ENCODE measurements at regions not wholly inside any gene's neighbourhood (a gene's known extent, or its start where the extent isn't known, plus 50 kb on each side); places are given as distances from the start of the nearest gene placed in this dataset.
"Not testable (repeated sequence)": the region's sequence is repeated elsewhere in the genome, so short reads cannot be mapped to it uniquely, and the experiment has no call there.

DNA sequence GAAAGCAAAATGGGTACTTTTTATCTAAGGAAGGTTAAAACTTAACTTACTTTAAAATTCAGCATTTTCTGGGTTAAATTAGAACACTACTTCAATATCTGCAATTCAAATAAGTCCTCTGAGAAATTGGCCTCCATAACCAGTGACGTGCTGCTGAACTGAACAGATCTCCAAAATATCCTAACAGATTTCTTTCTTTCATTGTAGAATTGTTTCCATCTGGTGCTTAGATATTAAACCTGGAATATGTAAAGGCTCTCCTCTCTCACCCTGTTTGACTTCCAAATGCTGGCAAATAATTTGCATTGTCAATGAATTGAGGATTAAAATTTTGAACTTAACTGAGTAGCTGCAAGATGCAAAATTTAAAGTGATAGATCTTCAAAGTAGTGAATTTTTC is 316.9 kb upstream of the CXADR start:
- TF ChIP-seq, protein P1, sequence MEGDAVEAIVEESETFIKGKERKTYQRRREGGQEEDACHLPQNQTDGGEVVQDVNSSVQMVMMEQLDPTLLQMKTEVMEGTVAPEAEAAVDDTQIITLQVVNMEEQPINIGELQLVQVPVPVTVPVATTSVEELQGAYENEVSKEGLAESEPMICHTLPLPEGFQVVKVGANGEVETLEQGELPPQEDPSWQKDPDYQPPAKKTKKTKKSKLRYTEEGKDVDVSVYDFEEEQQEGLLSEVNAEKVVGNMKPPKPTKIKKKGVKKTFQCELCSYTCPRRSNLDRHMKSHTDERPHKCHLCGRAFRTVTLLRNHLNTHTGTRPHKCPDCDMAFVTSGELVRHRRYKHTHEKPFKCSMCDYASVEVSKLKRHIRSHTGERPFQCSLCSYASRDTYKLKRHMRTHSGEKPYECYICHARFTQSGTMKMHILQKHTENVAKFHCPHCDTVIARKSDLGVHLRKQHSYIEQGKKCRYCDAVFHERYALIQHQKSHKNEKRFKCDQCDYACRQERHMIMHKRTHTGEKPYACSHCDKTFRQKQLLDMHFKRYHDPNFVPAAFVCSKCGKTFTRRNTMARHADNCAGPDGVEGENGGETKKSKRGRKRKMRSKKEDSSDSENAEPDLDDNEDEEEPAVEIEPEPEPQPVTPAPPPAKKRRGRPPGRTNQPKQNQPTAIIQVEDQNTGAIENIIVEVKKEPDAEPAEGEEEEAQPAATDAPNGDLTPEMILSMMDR (IDR thresholded peaks at IDR 0.05; ENCODE audit: low read depth, low read length), result no peak
- no peak for DNase-seq (ENCODE audit: low read depth in 1 of 2, low spot score in 1 of 2)
- no peak overlapping the region for H3K4me3 ChIP-seq

DNA sequence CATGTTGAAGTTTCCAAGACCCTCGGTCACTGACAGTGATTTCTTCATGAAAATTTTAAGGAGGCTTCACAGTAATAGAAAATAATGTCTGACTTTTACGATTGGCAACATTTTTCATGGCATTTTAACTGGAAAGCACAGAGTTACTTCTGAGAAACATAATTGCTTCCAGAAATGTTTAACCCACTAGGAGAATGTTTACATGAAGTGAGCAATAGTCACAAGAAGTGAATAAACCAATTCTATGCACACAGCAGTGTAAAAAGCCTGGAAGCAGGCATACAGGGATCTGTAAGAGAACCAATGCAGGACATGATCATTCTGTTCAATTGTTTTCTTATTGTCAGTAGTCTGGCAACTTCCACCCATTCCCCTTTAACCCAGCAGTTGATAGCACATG is 316.2 kb upstream of the CXADR start:
- no peak overlapping the region for H3K27ac ChIP-seq
- no peak for DNase-seq (ENCODE audit: low read depth in 1 of 2, low spot score in 1 of 2)
- no peaks in the 10 kb centered on the region for H3K9me3 ChIP-seq (ENCODE audit: low read depth)
- no peaks in the 10 kb centered on the region for H3K4me1 ChIP-seq (ENCODE audit: low read depth)
- H3K4me3 ChIP-seq, result no peak overlapping the region
- TF ChIP-seq, protein P1 (IDR thresholded peaks at IDR 0.05; ENCODE audit: low read depth, low read length), result no peak
- H3K27me3 ChIP-seq, result no peaks in the 10 kb centered on the region
- H3K36me3 ChIP-seq, result no peaks in the 10 kb centered on the region

More for the DNA sequence above, 316.9 kb upstream of the CXADR start:
- Histone ChIP-seq H3K9me3 (ENCODE audit: low read depth) (no peaks in the 10 kb centered on the region), H3K36me3 (no peaks in the 10 kb centered on the region), H3K27ac (no peak overlapping the region), H3K4me1 (ENCODE audit: low read depth) (no peaks in the 10 kb centered on the region), H3K27me3 (no peaks in the 10 kb centered on the region)

DNA sequence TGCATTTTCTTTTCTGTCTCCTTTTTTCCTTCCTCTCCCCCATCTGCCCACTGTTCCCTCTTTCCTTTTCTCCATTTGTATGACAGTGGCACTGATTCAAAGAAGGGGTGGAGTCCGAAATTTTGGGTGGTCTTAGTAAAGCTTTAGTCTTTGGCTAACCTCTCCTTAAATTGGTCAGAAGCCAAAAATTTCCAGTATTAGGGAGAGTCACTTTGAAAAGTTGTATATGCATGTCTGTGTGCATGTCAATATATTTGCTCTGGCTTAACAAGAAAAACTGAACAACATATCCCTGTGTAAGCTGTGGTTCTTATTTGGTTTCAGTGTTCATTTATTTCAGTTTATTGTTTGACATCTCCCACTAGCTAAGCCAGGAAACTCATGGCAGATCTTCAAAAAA is 314.8 kb upstream of the CXADR start:
- no peak for DNase-seq (ENCODE audit: low read depth in 1 of 2, low spot score in 1 of 2)
- H3K4me1 ChIP-seq (ENCODE audit: low read depth), result no peaks in the 10 kb centered on the region
- H3K27me3 ChIP-seq, result no peaks in the 10 kb centered on the region
- H3K27ac ChIP-seq, result no peak overlapping the region
- no peaks in the 10 kb centered on the region for H3K36me3 ChIP-seq
- TF ChIP-seq, protein P1 (IDR thresholded peaks at IDR 0.05; ENCODE audit: low read depth, low read length), result no peak
- H3K4me3 ChIP-seq, result no peak overlapping the region
- H3K9me3 ChIP-seq (ENCODE audit: low read depth), result no peaks in the 10 kb centered on the region

DNA sequence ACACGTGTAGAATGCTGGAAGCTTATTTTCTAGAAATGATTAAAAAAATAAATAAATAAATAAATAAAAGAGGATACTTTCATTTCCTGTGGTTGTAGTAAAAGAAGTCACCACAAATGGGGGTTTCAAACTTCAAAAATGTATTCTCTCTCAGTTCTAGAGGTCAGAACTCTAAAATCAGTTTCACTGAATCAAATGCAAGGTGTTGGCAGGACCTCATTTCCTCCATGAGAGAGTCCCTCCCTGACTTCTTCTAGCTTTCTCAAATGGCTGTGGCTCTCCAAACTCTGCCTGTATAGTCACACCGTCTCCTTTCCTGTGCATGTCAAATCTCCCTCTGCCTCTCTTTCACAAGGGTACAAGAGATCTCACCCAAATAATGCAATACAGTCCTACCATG is 312.6 kb upstream of the CXADR start:
- H3K27ac ChIP-seq, result no peak overlapping the region
- DNase-seq (ENCODE audit: low read depth in 1 of 2, low spot score in 1 of 2), result no peak
- H3K27me3 ChIP-seq, result no peaks in the 10 kb centered on the region
- no peaks in the 10 kb centered on the region for H3K9me3 ChIP-seq (ENCODE audit: low read depth)
- H3K36me3 ChIP-seq, result no peaks in the 10 kb centered on the region
- TF ChIP-seq, protein P1 (IDR thresholded peaks at IDR 0.05; ENCODE audit: low read depth, low read length), result no peak
- H3K4me3 ChIP-seq, result no peak overlapping the region
- H3K4me1 ChIP-seq (ENCODE audit: low read depth), result no peaks in the 10 kb centered on the region

DNA sequence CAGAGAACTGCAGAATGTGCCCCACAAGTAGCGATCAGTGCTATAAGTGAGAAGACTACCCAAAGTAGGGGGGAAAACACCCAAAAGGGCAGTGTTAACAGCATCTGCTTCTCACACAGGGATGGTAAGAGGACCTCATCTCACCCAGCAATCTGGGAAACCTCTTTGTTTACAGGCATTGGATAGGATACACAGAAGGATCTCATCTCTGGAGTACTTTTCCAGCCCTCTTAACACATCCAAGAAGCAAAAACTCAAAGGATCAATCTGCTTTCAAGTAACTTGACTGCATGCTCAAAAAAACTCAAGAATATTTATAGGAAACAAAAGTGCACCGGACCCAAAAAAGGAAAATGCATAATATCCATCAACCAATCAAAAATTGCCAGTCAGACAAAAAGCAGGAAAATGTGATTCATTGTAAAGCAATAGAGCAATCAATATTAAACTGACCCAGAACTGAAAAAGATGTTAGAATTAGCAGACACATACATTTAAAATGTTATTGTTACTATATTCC is 311.0 kb upstream of the CXADR start:
- no peak overlapping the region for H3K27ac ChIP-seq
- H3K4me1 ChIP-seq (ENCODE audit: low read depth), result no peaks in the 10 kb centered on the region
- DNase-seq (ENCODE audit: low read depth in 1 of 2, low spot score in 1 of 2), result no peak
- H3K9me3 ChIP-seq (ENCODE audit: low read depth), result no peaks in the 10 kb centered on the region
- no peaks in the 10 kb centered on the region for H3K36me3 ChIP-seq
- H3K4me3 ChIP-seq, result no peak overlapping the region
- TF ChIP-seq, protein P1 (IDR thresholded peaks at IDR 0.05; ENCODE audit: low read depth, low read length), result no peak
- no peaks in the 10 kb centered on the region for H3K27me3 ChIP-seq

DNA sequence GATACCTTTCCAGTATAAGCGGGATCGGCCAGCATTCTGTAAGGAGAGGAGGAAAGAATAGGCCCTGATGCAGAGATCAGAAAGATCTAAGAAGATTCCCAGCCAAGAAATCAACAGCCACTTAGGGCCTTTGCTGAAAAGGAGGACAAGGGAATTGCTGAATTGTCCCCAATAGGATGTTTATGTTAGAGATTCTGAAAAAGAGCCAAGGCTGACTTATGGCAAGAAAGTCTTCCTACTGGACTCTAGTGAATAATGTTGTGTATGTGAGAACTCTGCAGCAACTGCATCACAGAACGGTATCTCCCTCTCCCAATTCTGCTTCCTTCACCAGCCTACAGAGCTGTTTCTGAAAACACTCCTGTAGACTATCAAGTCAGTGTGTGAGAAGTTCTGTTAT is 298.0 kb upstream of the CXADR start:
- TF ChIP-seq, protein P1 (IDR thresholded peaks at IDR 0.05; ENCODE audit: low read depth, low read length), result no peak
- no peak for DNase-seq (ENCODE audit: low read depth in 1 of 2, low spot score in 1 of 2)
- H3K4me3 ChIP-seq, result no peak overlapping the region
- no peaks in the 10 kb centered on the region for H3K9me3 ChIP-seq (ENCODE audit: low read depth)
- no peaks in the 10 kb centered on the region for H3K27me3 ChIP-seq
- no peak overlapping the region for H3K27ac ChIP-seq
- no peaks in the 10 kb centered on the region for H3K36me3 ChIP-seq
- no peaks in the 10 kb centered on the region for H3K4me1 ChIP-seq (ENCODE audit: low read depth)

DNA sequence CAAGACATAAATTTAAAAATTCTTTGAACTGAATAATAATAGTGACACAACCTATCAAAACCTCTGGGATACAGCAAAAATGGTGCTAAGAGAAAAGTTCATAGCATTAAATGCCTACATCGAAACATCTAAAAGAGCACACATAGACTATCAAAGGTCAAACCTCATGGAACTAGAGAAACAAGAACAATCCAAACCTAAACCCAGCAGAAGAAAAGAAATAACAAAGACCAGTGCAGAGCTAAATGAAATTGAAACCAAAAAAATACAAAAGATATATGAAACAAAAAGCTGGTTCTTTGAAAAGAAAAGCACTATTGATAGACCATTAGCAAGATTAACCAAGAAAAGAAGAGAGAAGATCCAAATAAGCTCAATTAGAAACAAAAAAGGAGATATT is 293.8 kb upstream of the CXADR start:
- not testable (repeated sequence) for DNase-seq (ENCODE audit: low read depth in 1 of 2, low spot score in 1 of 2); H3K4me3 ChIP-seq; H3K4me1 ChIP-seq (ENCODE audit: low read depth); H3K27ac ChIP-seq; H3K9me3 ChIP-seq (ENCODE audit: low read depth); H3K27me3 ChIP-seq; H3K36me3 ChIP-seq
